Medulla oblongata (tissue), 1 donor: ENCODE measurements at regions not wholly inside any gene's neighbourhood (a gene's known extent, or its start where the extent isn't known, plus 50 kb on each side); places are given as distances from the start of the nearest gene placed in this dataset.

Experiments used
- DNase-seq: peaks from one replicate; pipeline ENCODE4 v3.0.0-alpha.2; 2015; ENCODE audit errors: extremely low spot score

DNA sequence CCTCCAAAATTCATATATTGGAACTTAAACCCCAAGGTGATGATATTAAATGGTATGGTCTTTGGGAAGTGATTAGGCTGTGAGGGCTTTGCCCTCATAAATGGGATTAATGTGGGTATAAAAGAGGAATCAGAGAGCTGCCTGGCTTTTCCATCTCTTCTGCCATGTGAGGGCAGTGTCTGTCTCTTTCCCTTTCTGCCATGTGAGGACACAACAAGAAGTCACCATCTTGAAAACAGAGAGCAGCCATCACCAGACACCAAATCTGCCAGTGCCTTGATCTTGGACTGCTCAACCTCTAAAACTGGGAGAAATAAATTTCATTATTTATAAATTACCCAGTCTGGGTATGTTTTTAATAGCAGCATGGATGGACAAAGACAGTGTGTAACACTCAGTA, 263.0 kb downstream of the PAX1 start:
- DNase-seq, result no peak

DNA sequence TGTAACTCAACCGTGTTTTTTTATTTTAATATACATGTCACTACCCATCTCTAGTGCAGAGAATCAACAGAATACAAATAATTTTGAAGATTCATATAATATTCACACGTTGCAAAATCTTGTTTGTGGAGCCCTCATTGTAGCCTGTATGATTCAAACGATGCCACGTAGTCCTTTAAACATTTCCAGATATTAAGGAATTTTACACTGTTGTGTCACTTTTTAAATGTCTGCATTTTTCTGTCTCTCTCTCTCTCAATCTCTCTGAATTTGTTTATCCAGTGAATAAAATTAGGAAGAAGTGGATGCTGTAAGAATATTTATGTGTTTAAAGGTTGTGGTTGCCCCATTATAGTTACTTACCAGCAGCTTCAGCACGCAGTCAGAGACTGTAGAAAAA, 262.0 kb downstream of the PAX1 start:
- DNase-seq, result no peak

DNA sequence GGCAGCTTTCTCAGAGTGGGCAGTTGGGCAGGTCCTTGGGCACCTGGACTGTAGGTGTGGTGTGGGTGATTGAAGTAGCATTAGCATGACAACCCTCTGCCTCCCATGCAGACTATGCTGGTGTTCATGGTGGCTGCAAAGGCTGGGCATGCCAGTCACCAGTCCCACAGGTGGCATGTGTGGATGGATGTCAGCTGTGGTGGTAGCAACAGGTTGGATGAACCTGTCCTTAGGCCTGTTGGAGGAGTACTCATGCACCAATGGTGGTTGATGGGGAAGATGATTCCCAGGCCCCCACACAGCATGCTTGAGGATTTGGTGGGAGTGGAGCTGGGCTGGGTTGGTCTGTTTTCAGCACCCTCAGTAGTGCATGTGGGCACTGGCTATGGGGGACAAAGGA, 251.1 kb downstream of the PAX1 start:
- DNase-seq, result no peak

DNA sequence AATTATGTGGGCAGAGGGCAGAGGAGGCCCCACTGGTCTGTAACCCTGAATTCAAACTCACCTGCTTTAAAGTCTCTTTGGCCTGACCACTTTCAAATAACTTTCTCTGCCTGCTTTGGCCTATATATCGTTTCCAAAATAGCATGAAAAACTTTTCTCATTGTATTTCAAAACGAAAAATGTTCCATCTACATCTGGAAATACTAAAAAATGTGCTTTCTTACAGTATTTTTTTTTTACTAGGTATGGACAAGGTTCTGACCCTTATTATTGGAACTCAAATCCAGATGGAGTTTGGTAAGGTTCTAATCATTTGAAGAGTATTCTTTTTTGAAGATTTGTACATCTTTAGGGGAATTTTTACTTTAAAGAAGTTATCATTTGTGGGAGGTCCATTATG, 241.9 kb downstream of the PAX1 start:
- no peak for DNase-seq

DNA sequence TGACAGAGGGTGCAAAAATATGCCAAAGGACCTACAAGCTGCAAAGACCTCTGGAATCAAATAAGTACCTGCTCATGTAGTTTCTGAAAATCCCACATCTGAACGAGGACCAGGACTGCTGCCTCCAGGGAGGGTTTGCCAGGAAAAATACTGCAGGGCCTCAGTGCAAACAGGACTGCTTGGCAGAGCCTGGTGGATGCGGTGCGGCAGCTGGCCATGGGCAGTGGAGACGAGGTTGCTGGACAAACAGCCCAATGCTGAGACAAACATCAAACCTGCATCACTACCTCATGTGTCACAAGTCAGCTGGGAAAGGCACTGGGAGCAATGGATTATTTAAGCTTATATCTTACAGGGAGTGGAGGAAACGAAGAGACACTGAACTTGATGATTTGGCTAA, 238.8 kb downstream of the PAX1 start:
- peak; percentile 7 for DNase-seq

DNA sequence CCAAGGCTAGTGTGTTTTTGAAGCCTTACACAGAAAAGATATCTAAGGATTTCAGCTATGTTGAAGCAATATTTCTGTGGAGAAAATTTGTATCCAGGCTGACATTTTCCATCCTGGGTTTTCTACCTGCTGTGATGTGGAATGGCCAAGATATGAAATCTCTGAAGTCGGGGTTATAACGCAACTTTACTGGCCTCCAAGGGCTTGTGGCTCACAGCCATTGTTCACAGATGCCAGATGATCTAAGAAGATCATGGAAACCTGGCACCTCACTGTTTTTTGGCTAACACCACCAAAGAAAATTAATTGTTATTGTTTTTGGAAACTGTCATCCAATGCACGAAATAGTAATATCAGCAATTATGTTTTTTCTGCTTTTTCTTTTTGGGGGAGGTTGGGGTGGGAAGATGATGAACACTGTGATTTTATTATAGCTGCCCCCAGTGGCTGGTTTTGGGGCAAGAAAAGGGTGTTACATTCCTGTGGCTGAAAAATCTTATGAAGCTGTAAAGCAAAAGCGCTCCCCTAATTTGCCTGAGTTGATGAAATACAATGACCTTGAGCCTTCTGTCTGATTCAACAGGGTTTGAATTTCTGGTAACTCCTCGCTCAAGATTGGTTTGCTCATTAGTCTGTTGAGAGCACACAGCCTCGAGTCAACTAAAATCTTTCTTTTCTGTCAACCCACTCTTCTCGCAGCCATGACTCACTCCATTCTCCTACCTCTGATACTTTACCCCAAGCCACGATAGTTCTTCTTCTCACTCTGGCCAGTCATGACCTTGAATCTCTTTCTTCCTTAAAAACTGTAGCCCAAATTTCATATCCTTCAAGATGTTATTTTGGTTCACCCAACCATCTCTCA, 236.7 kb downstream of the PAX1 start:
- no peak for DNase-seq

DNA sequence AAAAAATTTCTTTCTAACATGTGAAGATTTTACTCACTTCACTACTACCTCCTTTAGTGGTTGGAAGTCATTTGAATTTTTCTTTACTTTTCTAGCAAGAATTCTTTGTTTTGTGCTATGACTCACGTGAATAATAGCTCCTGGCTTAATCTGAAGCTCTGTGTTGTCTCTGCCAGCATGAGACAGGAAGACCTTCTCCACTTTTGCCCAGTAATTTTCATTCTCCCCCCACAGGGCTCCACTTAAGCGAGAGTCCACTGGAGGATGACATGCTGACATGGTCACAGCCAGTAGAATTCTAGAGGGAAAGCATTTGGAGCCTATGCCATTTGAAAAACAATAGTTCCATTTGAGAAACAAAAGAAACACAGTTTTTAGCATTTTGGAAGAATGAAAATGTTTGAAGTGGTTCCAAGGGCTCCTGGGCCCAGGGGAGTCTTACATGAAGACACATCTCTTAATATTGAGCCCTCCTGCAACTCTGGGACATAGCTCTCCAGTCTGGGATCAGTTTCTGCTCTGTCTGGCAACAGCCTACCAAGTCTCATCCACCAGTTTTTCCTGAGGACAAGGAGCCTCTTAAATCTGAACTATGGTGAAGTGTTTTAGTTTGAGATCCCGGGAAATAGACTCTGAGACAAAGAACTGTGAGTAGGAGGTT, 231.4 kb downstream of the PAX1 start:
- DNase-seq, result no peak

DNA sequence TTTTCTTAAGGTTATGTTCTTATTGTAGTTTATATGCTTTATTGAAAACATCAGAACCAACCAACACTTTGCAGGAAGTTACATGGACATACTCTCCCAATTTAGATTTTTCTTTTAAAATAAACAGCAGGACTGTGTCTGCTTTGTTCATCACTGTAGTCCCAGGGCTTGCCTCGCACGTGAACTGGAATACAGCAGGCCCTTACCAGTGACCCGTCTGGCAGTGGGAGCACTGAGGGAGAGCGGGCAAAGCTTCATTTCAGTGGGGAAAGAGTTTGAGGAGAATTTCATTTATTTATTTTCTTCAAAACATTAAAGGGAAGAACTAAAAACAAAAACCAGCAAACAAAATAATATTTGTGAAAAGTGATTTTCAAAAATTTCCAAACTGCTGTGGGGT, 230.8 kb downstream of the PAX1 start:
- no peak for DNase-seq

DNA sequence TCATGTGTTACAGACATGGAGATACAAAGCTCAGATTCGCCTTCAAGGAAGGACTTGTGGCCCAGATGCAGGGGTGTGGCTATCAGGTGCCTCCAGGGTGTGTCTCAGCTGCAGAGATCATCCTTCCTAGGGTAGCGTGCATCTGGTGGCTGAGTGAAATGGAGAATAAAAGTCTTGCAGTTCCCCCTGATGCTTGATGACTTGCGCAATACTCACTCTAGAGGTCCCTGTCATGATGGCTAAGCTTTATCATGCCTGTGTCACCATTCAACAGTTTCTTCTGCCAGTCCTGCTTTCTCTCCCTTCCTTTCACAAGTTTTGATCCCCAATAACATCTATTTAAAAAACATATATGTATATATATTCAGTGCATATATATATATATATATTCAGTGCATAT, 228.1 kb downstream of the PAX1 start:
- DNase-seq, result no peak

DNA sequence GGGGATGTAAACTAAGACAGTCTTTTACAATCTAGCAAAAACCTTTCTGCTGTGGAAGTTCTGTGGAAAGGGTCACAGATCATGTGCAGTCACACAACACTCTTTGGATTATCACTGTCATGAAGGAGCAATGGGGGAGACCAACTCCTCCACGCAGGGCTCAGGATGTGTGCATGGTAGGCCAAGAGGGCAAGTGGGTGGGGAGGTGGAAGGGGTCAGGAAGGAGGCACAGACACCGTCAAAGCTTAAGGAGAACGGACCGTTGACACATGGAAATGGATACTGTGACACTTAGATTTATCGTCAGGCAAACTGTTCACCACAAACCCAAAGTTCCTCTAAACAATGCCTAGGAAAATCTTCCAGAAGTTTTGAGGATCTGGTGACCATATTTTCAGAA, 215.8 kb downstream of the PAX1 start:
- DNase-seq, result no peak

DNA sequence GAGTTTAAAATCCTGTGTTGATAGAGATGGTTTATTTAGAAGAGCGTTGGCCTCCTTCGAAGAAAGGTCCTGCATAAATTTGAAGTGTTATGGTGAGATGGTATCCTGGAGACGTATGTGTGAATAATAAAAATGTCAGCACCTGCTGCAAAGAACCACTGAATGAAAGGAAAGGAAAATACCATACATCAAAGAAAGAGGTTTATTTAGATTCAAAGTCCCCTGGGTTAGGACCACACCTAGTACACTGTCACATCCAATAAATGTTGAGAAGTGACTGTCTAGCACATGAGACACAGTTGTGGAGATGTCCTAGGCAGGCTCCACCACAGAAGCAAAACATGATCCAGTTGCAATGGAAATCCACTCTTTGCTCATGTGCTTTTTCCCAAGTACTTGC, 214.7 kb downstream of the PAX1 start:
- DNase-seq, result no peak

DNA sequence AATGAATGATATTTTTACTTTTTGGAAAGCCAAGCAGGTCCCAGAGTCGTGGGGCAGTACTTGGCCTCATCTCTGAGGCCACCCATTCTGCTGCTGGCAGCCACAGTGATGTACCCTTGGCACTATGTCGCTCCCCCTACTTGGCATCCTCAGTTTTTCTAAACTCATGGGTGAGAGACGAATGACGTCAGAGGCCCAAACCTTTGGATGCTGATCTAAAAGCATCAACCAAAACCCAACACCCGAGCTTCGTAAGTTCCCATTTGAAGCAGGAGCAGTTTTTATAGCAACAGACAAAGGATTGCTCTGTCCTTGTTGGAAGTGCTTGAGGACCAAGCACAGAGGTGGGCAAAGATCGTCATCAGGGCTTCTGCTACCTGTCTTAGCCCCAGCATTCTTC, 212.9 kb downstream of the PAX1 start:
- no peak for DNase-seq

DNA sequence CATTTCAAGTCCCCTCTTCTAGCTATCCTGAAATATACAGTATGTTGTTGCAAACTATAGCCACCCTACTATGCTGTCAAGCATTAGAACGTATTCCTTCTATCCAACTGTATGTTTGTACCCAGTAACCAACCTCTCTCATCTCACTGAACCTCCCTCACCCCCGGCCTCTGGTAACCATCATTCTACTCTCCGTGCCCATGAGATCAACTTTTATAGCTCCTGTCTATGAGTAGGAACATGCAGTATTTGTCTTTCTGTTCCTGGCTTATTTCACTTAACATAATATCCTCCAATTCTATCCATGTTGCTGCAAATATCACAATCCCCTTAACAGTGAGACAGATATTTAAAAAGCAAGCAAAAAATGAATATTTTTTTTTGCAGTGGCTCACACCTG, 196.9 kb downstream of the PAX1 start:
- no peak for DNase-seq

DNA sequence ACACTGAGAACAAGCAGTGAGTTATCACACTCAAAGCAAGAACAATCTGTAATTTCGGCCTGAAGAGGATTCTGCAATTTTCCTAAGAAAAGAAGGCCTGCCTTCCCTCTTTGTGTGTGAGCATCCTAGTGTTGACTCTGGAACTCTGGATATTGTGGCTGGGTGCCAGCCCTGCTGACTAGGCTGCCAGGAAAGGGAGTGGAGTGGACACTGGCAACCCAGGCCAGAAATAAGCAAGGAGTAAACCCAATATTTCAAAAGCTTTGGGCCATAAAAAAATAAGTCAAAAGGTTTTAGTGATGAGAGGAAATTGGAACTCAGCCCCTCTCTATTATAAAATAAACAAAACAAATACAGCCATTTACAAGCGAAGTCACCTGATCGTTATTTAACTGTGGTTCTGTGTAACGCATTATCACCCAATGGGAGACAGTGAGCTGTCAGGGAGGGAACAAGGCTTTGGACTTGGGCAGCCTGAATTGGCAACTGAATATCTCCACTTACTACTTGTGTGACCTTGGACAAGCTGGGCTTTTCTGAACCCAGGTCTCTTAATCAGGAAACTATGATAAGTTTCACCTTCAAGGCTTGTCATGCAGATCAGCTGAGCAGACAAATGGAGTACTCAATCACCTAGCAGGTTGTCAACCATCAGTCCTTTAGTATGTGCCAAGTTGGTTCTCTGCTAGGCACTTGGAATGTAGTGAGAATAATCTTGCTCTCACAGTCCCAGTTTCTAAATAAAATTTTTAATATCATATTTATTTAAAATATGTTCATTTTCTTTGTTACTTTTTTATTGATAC, 196.2 kb downstream of the PAX1 start:
- DNase-seq, result peak; percentile 66

DNA sequence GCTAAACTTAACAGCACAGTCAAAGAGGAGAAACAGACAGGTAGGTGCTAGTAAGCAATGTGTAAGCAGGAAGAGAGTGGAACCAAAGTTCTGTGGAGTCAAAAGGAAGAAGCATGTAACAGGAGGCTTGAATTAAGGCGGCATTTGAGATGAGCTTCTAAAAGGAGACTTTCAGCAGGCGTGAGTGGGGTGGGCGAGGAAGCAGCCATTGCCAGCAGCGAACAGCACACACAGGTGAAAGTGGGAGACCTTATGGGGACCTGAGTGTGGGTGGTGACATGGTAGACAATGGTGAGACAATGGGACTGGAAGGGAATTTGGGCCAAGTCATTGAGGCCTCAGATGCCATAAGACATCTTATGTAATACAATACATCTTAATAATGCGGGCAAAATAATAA, 195.0 kb downstream of the PAX1 start:
- DNase-seq, result no peak

DNA sequence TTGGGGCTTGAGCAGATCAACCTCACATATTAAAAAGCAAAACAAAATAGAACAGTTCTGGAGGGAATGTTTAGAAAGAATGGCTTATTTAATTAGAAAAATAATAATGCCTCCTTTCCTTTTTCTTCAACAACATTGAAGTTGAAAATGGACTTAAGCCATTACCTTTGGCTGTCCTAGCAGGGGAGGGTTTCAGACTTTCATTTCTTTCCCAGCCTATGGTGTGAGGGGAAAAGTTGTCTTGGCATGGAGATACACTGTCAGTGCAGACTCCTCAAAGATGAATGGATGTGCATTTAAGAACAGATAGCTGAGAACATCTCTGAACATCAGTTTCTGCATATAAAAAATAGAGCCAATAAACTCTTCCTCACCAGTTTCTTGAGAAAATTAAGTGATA, 169.5 kb downstream of the PAX1 start:
- no peak for DNase-seq

DNA sequence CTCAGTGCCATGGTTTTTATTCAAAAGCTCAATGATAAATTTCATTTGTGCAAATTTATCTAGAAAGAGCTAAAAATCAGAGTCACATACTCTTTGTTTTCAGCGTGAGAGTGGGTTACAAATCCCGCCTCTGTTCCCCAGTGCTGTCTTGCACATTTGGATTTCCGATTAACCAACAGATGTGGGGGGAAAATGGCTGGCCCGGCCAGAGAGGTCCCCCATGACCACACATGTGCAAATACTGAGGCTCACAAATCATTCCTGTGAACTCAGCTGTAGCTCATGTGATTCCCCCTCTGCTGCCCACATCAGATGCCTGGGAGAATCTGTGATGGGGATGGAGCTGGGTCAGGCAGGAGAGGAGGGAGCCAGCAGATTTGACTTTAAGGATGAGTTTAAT, 168.7 kb downstream of the PAX1 start:
- no peak for DNase-seq

DNA sequence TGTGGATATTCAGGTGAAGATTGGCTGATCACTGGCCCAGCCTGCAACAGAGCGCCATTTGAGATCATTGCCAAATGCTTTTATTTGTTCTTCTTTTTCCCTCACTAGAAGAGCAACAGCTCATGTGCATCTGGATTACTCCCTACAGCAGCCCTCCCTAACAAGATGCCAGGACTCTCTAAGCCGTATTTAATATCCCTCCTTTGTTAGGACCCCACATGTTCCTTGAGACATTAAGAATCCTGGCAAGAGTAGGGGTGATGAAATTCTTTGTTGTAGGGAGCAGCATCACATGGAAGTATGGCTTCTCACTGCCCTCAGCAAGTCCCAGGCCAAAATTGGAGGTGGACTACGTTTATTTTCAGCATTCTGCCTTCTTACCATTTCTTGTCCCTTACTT, 167.8 kb downstream of the PAX1 start:
- DNase-seq, result no peak

DNA sequence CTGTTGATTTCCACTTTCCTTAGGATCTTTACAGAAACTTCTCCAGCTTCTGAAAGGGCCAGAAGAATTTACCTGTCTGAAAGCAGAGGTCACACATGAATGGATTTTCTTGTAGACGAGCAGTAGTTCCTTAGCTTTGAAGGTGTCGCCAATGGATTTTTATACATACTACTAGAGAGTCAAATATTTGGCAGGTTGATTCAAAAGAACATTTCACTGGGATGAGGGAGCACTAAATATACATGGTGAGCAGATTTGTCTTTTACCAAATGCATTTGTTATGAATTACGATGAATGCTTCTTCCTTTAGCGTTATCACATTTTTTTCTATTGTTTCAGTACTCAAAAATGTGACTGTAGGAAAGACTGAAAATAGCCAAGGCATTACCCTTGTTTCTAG, 162.3 kb downstream of the PAX1 start:
- no peak for DNase-seq

DNA sequence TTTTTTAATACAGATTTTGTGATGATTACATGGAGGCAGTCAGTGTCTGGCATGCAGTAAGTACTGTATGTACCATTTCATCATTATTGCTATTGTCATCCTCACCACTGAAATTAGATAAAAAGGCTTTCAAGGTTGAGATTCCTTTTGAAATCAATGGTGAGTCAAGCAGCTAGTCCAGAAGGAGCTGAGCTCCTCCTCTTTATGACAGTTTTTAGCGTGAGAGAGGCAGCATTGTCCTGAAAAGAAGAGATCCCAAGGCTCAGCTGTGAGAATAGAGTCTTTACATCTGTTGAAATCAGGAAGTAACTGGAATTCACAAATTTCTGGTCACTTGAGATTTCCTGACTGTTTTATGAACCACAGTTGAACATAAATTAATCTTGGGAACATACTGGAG, 161.9 kb downstream of the PAX1 start:
- no peak for DNase-seq

DNA sequence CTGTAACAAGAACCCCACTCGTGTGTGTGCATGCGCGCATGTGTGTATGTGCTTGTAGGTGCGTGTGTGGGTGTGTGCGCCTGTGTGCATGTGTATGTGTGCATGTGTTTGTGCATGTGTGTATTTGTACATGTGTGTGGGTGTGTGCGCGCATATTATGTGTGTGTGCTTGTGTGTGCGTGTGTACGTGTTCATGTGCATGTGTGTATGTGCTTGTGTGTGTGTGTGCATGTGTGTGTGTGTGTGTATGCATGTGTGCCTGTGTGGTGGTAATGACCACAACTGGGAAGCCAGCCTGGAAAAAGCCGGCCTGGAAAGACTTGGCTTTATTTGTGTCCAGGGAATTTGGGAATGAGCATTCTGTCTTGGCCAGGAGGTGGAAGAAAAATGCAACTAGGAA, 157.5 kb downstream of the PAX1 start:
- DNase-seq, result no peak

DNA sequence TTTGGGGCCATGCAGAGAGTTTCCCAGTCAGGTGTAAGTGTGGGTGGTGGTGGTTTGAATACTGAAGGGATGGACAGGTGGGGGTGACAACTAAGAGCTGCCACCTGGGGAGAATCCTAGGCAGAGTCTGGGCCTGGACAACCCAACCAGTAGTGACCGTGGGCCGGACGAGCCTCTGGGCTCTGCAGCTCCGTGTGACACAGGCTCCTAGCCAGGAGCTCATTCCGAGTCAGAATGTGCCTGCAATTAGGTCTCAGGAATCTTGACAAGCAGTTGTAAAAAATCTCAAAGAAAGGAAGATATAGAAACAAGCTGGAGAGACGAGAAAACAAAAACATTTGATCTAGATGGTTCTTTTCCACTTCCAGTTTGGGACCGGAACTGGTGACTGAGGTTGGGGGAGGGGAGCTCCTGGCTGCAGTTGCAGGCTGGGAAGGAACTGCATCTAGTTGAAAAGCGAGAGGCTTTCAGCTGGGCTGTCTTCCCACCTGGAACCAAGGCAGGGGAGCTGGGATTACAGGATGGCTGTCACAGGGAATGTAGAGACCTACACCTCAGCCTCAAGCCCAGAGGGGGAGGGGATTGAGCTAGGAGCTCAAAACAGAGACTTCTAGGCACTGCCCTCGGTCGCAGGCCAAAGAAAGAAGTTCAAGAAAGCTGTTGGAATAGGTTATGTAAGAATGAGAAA, 156.9 kb downstream of the PAX1 start:
- DNase-seq, result no peak
